Tibial nerve (tissue), 4 donors: ENCODE measurements at regions not wholly inside any gene's neighbourhood (a gene's known extent, or its start where the extent isn't known, plus 50 kb on each side); places are given as distances from the start of the nearest gene placed in this dataset.

Source experiments
- CTCF ChIP-seq, 5 experiments: fragments of 200-600 bp in 3 of 5; fragments of 450-650 bp in 2 of 5; sonication (generic) in 3 of 5; IDR thresholded peaks; one replicate each; pipeline ENCODE4 v1.5.1; 2016 to 2019; ENCODE audit warnings: antibody characterized with exemption in 5 of 5, mild to moderate bottlenecking in 3 of 5, moderate library complexity in 2 of 5
- EP300 ChIP-seq, 2 donors: sonication (generic); formaldehyde crosslinking; IDR thresholded peaks; one replicate each; pipeline ENCODE4 v1.6.1; 2017; ENCODE audit warnings: antibody characterized with exemption in 2 of 2, mild to moderate bottlenecking in 1 of 2
- POLR2A ChIP-seq, 2 donors: fragments of 450-650 bp; IDR thresholded peaks; one replicate each; pipeline ENCODE4 v1.6.1; 2017; ENCODE audit warnings: antibody characterized with exemption in 2 of 2, mild to moderate bottlenecking in 2 of 2, moderate library complexity in 2 of 2

DNA sequence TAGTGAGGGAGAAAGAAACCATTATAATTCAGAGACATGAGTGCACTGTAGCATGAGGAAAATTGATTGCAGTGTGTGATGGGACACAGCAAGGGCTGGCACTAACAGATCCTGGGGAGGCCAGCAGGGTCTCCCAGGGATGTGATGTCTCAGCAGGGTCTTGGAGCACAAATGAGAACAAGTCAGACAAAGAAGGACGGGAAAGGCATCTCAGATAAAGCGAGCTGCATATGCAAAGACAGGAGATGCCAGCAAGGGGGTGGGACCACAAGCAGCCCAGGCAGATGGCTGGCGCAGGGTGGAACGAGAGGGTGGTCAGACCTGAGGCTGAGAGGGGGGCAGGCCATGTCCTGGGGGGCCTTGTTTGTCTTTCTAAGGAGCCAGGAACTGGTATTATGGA, 102.6 kb upstream of the DLX2 start:
- TF ChIP-seq CTCF (IDR thresholded peaks at IDR 0.05) (no peak), POLR2A (IDR thresholded peaks at IDR 0.05) (no peak), EP300 (IDR thresholded peaks at IDR 0.05) (no peak)
